NCI-H1417 (cell line): ENCODE measurements at regions not wholly inside any gene's neighbourhood (a gene's known extent, or its start where the extent isn't known, plus 50 kb on each side); places are given as distances from the start of the nearest gene placed in this dataset.
A peak's percentile ranks its signal among the peaks of the same experiment; 100 is the strongest.

Experiments
- DNase-seq, 3 experiments: peaks; one replicate each; lab custom pipeline; 2025; lab: John Stamatoyannopoulos, UW

- DNase-seq = no peak
Observed at GRCh38 chr2:217242947-217243346, 383.1 kb upstream of the TNP1 start.

GRCh38 chr2:217231724-217232123, 371.9 kb upstream of the TNP1 start:
- no peak for DNase-seq

- no peak for DNase-seq
Observed at GRCh38 chr2:217231212-217231611, 371.3 kb upstream of the TNP1 start.

- DNase-seq = no peak
Observed at GRCh38 chr2:217228732-217229131, 368.9 kb upstream of the TNP1 start.

GRCh38 chr2:217227794-217228193, 367.9 kb upstream of the TNP1 start:
- no peak for DNase-seq

GRCh38 chr2:217225596-217225995, 365.7 kb upstream of the TNP1 start:
- no peak for DNase-seq

- no peak for DNase-seq
Observed at GRCh38 chr2:217223222-217223930, 363.5 kb upstream of the TNP1 start.

GRCh38 chr2:217222309-217222910, 362.5 kb upstream of the TNP1 start:
- no peak for DNase-seq

- no peak for DNase-seq
Observed at GRCh38 chr2:217220228-217221013, 360.6 kb upstream of the TNP1 start.

- no peak for DNase-seq
Observed at GRCh38 chr2:217219164-217219520, 359.3 kb upstream of the TNP1 start.

- DNase-seq = no peak
Observed at GRCh38 chr2:217218269-217219163, 358.7 kb upstream of the TNP1 start.

- peak in 1 of 3 experiments; percentile 58 for DNase-seq
Observed at GRCh38 chr2:217216982-217217381, 357.1 kb upstream of the TNP1 start.

GRCh38 chr2:217216316-217216715, 356.5 kb upstream of the TNP1 start:
- peak in 1 of 3 experiments; percentile 37 for DNase-seq

GRCh38 chr2:217215877-217216276, 356.0 kb upstream of the TNP1 start:
- DNase-seq = peak in 1 of 3 experiments; percentile 33

- no peak for DNase-seq
Observed at GRCh38 chr2:217208867-217209266, 349.0 kb upstream of the TNP1 start.

- DNase-seq = no peak
Observed at GRCh38 chr2:217207699-217208010, 347.8 kb upstream of the TNP1 start.

GRCh38 chr2:217206907-217207698, 347.2 kb upstream of the TNP1 start:
- DNase-seq = no peak

GRCh38 chr2:217206016-217206725, 346.3 kb upstream of the TNP1 start:
- DNase-seq = no peak

- no peak for DNase-seq
Observed at GRCh38 chr2:217204358-217204757, 344.5 kb upstream of the TNP1 start.

GRCh38 chr2:217203086-217203485, 343.2 kb upstream of the TNP1 start:
- no peak for DNase-seq

- DNase-seq = peak in 1 of 3 experiments; percentile 49
Observed at GRCh38 chr2:217199255-217199630, 339.4 kb upstream of the TNP1 start.
